ENCODE measurements at regions not wholly inside any gene's neighbourhood (a gene's known extent, or its start where the extent isn't known, plus 50 kb on each side); places are given as distances from the start of the nearest gene placed in this dataset.

GRCh38 chr7:91644256-91644655 is 236.2 kb downstream of the MTERF1 start:
- no peak for DNase-seq

DNA sequence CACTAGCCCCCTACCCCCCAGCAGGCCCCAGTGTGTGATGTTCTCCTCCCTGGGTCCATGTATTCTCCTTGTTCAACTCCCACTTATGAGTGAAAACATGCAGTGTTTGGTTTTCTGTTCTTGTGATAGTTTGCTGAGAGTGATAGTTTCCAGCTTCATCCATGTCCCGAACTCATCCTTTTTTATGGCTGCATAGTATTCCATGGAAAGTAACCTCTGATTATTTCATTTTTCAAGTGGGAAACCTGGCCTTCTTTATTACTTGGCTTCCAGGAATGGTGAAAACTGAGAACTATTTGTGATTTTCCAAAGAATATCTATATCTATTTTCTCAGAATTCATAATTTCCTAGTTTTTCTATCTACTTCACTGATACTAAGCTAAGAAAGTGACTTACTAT is 235.0 kb downstream of the MTERF1 start:
- DNase-seq: no peak

DNA sequence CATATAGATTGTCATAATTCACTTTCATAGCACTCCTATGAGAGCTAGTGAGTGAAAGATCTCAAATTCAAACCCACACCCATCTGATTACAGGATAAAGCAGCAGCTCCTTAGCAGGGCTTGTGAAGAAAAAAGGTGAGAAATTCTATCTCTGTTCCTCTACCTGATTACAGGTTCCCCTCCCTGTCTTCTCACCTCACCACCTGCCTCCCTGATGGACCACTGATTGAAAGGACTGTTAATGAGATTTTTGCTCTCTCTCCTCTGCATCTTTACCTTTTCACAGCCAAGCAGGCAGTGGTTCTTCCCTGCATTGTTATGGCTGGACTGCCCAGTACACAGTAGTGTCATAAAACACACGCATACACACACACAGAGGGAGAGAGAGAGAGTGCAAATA is 228.5 kb downstream of the MTERF1 start:
- no peak for DNase-seq

DNA sequence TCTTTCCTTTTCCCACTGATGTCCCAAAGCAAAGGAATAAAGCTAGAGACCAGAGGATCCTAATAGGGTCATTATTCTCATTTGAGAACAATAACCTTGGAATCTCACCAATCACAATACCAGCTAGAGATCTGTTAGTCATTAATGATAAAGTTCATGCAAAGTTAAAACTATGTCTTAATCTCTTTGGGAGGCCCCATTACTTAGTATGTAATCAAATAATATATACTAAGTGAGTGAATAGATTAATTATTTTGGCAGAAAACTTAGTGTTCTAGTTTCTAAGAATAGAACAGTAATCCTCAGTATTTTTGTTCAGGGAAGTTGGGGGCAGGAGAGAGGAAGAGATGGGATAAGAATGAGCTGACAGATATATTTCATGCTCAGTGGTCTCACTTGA is 227.2 kb downstream of the MTERF1 start:
- no peak for DNase-seq

- DNase-seq: no peak
These were observed 224.8 kb downstream of the MTERF1 start for GRCh38 chr7:91655656-91656055.

GRCh38 chr7:91656541-91657482 is 223.7 kb downstream of the MTERF1 start:
- no peak for DNase-seq

- no peak for DNase-seq
These were observed 222.9 kb downstream of the MTERF1 start for GRCh38 chr7:91657483-91658071.

- DNase-seq: no peak
These were observed 221.4 kb downstream of the MTERF1 start for GRCh38 chr7:91659096-91659495.

DNA sequence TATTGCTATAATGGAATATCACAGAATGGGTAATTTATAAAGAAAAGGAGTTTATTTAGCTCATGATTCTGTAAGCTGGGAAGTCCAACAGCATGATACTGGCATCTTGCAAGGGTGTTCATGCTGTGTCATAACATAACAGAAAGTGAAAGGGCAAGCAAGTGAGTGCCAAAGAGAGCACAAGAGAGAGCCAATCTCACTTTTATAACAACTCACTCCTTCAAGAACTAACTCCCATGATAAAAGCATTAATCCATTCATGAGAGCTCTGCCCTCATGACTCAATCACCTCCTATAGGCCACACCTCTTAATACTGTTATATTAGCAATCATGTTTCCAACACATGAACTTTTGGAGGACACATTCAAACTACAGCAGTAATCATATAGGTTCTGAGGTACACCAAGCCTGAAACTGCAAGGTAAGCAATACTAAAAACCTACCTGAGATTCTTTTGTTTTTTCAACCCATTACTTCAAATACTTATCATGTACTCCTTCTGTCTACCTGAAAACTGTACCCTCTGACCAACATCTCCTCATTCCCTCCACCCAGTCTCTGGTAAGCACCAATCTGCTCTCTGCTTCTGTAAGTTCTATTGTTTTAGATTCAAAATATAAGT is 219.7 kb downstream of the MTERF1 start:
- DNase-seq: no peak

DNA sequence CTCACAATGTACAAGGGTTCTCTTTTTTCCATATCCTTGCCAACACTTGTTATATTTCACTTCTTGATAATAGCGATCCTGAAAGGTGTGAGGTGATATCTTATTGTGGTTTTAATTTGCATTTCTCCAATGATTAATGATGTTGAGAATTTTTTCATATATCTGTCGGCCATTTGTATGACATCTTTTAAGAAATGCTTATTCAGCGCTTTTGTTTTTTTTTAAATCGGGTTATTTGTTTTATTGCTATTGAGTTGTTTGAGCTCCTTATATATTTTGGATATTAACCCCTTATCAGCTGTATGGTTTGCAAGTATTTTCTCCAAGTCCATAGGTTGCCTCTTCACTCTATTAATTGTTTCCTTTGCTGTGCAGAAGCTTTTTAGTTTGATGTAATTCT is 218.8 kb downstream of the MTERF1 start:
- DNase-seq: no peak

- no peak for DNase-seq
These were observed 212.3 kb downstream of the MTERF1 start for GRCh38 chr7:91668217-91668616.

DNA sequence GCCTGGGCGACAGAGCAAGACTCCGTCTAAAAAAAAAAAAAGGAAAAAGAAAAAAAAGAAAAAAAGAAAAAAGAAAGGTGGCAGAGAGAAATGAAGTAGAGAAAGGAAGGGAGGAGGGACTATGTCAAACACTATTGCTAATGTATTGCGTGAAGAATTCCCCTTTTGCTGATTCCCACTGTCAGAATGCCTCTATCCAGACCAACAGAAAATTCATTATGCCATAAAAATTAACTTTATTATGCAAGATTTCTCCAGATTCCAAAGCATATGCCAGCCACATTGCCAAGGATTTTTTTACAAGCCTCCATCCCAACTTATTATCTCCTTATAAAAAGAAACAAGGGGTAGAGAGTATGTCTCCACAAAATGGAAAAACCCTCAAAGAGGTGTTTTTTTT is 209.3 kb downstream of the MTERF1 start:
- no peak for DNase-seq

DNA sequence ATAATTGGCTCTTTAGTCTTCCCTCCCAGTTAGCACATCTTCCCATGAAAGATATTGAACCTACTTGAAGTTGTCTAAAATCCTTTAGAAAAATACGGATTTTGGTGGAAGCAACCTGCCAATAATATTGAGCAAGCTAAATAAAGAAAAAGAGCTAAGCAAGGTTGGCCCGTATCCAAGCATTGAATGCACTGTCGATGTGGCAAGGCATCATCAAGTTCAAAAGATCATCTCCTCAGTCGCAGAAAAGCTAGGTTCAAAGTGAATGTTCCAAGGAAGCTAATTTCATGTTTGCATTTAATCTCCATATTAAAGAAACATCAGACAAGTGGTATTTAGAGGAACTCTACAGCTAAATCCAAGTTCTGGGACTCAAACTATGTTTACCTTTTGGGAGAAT is 206.0 kb downstream of the MTERF1 start:
- no peak for DNase-seq

GRCh38 chr7:91681718-91682117 is 198.8 kb downstream of the MTERF1 start:
- DNase-seq: no peak

- no peak for DNase-seq
These were observed 196.7 kb downstream of the MTERF1 start for GRCh38 chr7:91683823-91684222.

- DNase-seq: no peak
These were observed 195.0 kb downstream of the MTERF1 start for GRCh38 chr7:91685544-91685943.

GRCh38 chr7:91690541-91691070 is 189.9 kb downstream of the MTERF1 start:
- DNase-seq: no peak

- DNase-seq: no peak
These were observed 188.6 kb downstream of the MTERF1 start for GRCh38 chr7:91691865-91692264.

DNA sequence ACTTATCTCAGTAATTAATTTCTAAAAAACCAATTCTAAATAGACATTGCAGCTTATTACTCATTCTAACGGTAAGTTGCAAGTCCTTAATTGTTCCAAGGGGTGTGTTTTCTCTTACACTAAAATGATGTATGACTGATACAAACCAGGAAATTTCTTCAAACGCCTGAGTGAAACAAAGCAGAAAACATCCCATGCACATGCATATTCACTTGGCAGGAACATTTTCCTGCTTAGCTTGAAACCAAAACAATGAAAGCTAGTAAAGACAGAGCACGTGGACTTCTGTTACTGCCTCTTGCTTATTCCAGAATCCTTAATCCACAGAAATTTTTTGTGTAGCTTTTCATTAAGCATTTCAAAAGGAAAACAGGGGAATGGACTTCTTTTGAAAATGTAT is 187.7 kb downstream of the MTERF1 start:
- DNase-seq: no peak

GRCh38 chr7:91694351-91694841 is 186.1 kb downstream of the MTERF1 start:
- DNase-seq: no peak

- DNase-seq: no peak
These were observed 169.6 kb downstream of the MTERF1 start for GRCh38 chr7:91710881-91711280.

- no peak for DNase-seq
These were observed 166.8 kb downstream of the MTERF1 start for GRCh38 chr7:91713669-91714068.

DNA sequence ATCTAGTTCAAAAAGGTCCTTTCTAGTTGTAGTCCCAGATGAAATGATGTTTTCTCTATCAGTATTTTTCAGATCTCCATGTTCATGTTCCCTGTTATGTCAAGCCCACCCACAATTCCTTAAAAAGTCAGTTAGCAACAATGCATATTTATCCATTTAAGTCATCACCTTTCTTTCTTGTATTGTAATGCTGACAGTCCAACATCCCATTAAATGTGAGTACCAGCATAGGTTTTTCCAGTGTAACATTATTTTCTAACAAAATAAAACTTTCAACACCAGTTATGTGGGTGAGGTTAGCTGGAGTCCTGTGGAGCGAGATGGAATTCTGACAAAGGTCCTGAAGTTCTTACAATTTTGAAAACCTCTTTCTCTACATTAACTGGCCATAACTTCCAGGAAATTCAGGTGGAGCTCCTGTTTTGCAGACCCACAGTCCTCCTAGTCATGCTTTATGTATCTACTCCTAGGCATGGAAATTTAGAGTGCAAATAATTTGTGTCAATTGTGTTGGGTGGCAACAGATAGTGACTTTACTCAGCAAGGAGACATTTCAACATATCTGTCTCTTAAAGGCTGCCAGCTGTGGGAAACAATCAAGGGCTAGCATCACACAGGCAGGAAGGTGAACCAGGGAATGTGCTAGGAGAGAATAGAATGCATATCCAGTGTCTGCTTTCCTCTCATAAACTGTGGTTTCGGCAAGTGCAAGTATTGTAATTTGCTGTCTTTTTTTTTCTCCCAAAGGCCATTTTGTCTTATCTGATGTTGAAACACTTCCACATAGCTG is 162.6 kb downstream of the MTERF1 start:
- DNase-seq: no peak

Data from NCI-H526 treated with DMSO at 0.1 percent for 48 hours (cell line).